Endothelial cell of umbilical vein (primary cell): ENCODE measurements at regions not wholly inside any gene's neighbourhood (a gene's known extent, or its start where the extent isn't known, plus 50 kb on each side); places are given as distances from the start of the nearest gene placed in this dataset.

Experiments used
- BruUV-seq: library from RNA; stranded (reverse); fragments of 400-500 nt; replicated peaks from 2 replicates; lab custom pipeline; 2021; lab: Mats Ljungman, UMichigan
- CTCF ChIA-PET: fragments of 300-600, 350-600 bp; sonication (Branson Sonifier 250); formaldehyde crosslinking; loops from one replicate; lab custom pipeline; 2021; ENCODE audit warnings: antibody characterized with exemption, inconsistent platforms; lab: Charles Lee
- POLR2A ChIA-PET: fragments of 300-600, 350-600 bp; sonication (Branson Sonifier 250); formaldehyde crosslinking; loops from one replicate; lab custom pipeline; 2021; ENCODE audit warnings: antibody characterized with exemption, inconsistent platforms; lab: Charles Lee
- DNase-seq: peaks from one replicate; pipeline ENCODE4 v3.0.0-alpha.2; 2011; ENCODE audit warnings: low read depth, low spot score
- FAIRE-seq: peaks from 2 replicates; lab custom pipeline; 2011; peaks lifted over from hg19 to GRCh38; lab: Jason Lieb, UNC
- H2AFZ ChIP-seq: 2 replicates; pipeline ENCODE4 v1.6.0; 2012; ENCODE audit warnings: low read depth, low read length, control low read depth, inconsistent platforms
- H3K27ac ChIP-seq: 2 replicates; pipeline ENCODE4 v1.5.1; 2011; ENCODE audit warnings: low read depth, mild to moderate bottlenecking, control low read depth, low read length, moderate library complexity; ENCODE audit not compliant: insufficient read depth
- H3K27me3 ChIP-seq, 2 experiments: 2 replicates each; pipeline versions ENCODE4 v1.6.0 to v1.6.1; 2011; ENCODE audit warnings: low read length in 2 of 2, mixed read lengths in 1 of 2; ENCODE audit not compliant: control insufficient read depth in 2 of 2, insufficient read depth in 2 of 2
- H3K36me3 ChIP-seq, 2 experiments: 2 replicates in 1 of 2; 3 replicates in 1 of 2; pipeline ENCODE4 v1.5.1; 2011; ENCODE audit warnings: low read length in 2 of 2, mild to moderate bottlenecking in 1 of 2, moderate library complexity in 1 of 2; ENCODE audit not compliant: control insufficient read depth in 2 of 2, insufficient read depth in 2 of 2; ENCODE audit errors: extremely low read depth in 1 of 2
- H3K4me1 ChIP-seq: 3 replicates; pipeline ENCODE4 v1.5.1; 2011; ENCODE audit warnings: mild to moderate bottlenecking, low read length; ENCODE audit not compliant: control insufficient read depth, insufficient read depth; ENCODE audit errors: extremely low read depth
- H3K4me2 ChIP-seq: 2 replicates; pipeline ENCODE4 v1.6.1; 2011; ENCODE audit warnings: low read length, control low read depth, mixed read lengths; ENCODE audit not compliant: insufficient read depth
- H3K4me3 ChIP-seq, 3 experiments: fragments of 200-600 bp in 1 of 3; sonication (generic), shearing (Covaris generic) in 1 of 3; replicated peaks in 1 of 3; 2 replicates each; pipeline ENCODE4 v1.5.1; 2011 to 2016; ENCODE audit warnings: control low read depth in 3 of 3, low read length in 3 of 3, mild to moderate bottlenecking in 2 of 3, inconsistent platforms in 1 of 3, low read depth in 1 of 3, moderate library complexity in 1 of 3; ENCODE audit not compliant: insufficient read depth in 1 of 3
- H3K79me2 ChIP-seq: 2 replicates; pipeline ENCODE4 v1.6.0; 2012; ENCODE audit warnings: low read length, inconsistent platforms; ENCODE audit not compliant: control insufficient read depth, insufficient read depth
- H3K9ac ChIP-seq: replicated peaks from 2 replicates; pipeline ENCODE3; 2011; ENCODE audit warnings: low read length, control low read depth; ENCODE audit not compliant: insufficient read depth; ENCODE audit errors: extremely low read depth
- H3K9me1 ChIP-seq: replicated peaks from 3 replicates; pipeline ENCODE4 v1.6.0; 2011; ENCODE audit warnings: mild to moderate bottlenecking, low read length; ENCODE audit not compliant: control insufficient read depth, insufficient read depth; ENCODE audit errors: extremely low read depth
- H3K9me3 ChIP-seq: replicated peaks from 2 replicates; pipeline ENCODE4 v1.5.1; 2012; ENCODE audit warnings: low read length, inconsistent platforms; ENCODE audit not compliant: control insufficient read depth, insufficient read depth
- H4K20me1 ChIP-seq: replicated peaks from 2 replicates; pipeline ENCODE3; 2011; ENCODE audit warnings: mild to moderate bottlenecking, low read length; ENCODE audit not compliant: control insufficient read depth, insufficient read depth; ENCODE audit errors: extremely low read depth
- FOS ChIP-seq: IDR thresholded peaks from 2 replicates; pipeline ENCODE4 v1.6.1; 2011; ENCODE audit warnings: mild to moderate bottlenecking, low read length, moderate library complexity, borderline replicate concordance; ENCODE audit not compliant: insufficient read depth
- GATA2 ChIP-seq: IDR thresholded peaks from 2 replicates; pipeline ENCODE4 v1.7.0; 2011; ENCODE audit warnings: low read depth, mild to moderate bottlenecking, moderate library complexity, mixed read lengths, low read length; ENCODE audit not compliant: insufficient read length, insufficient read depth
- JUN ChIP-seq: IDR thresholded peaks from 2 replicates; pipeline ENCODE4 v1.6.1; 2011; ENCODE audit warnings: borderline replicate concordance, low read depth; ENCODE audit not compliant: insufficient read length, insufficient read depth
- MYC ChIP-seq: IDR thresholded peaks from one replicate; pipeline ENCODE4 v1.6.1; 2011; ENCODE audit warnings: mild to moderate bottlenecking, low read depth, low read length
- POLR2AphosphoS5 ChIP-seq: IDR thresholded peaks from 2 replicates; pipeline ENCODE4 v1.6.1; 2012; ENCODE audit warnings: low read depth, mild to moderate bottlenecking, control low read depth, low read length, moderate library complexity; ENCODE audit not compliant: insufficient read depth
- dilution Hi-C: fragments of 300-500 bp; cut with MboI; formaldehyde crosslinking; loops from one replicate; pipeline ENCODE4 v1.15.0; 2019; ENCODE audit warnings: low sequenced_read_pairs; ENCODE audit not compliant: extremely low pct_ligation_motif_present
- intact Hi-C: fragments of 100-400 bp; cut with micrococcal nuclease; formaldehyde crosslinking; loops from one replicate; pipeline ENCODE4 v1.10.0; 2022
- TF ChIP-seq, protein P1 (sequence below): IDR thresholded peaks from 2 replicates; pipeline ENCODE4 v1.6.1; 2011; ENCODE audit not compliant: insufficient read depth, insufficient read length
- TF ChIP-seq, protein P2 (sequence below), 2 donors: IDR thresholded peaks; 1 replicate in 1 of 2; 2 replicates in 1 of 2; pipeline ENCODE4 v1.5.1; 2011; ENCODE audit warnings: low read length in 2 of 2, mild to moderate bottlenecking in 2 of 2, moderate library complexity in 2 of 2, control low read depth in 1 of 2, inconsistent platforms in 1 of 2, low read depth in 1 of 2; ENCODE audit not compliant: insufficient read depth in 1 of 2; ENCODE audit errors: extremely low read depth in 1 of 2

DNA sequence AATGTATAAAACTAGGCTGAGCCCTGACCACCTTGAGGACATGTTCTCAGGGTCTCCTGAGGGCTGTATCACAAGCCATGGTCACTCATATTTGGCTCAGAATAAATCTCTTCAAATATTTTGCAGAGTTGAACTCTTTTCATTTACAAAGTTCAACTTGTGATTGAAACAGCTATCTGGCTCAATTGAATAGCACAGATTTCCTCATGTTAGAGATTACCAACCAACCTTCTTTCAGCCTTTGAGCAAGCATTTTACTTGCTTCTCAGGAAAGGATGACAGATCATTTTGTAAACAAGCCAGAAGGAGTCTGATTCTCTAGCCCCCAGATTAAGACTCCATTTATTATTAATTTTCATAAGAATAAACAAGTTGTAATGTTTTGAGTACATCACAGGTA is 111.0 kb upstream of the DOK5 start:
- Histone ChIP-seq H3K27ac (no peak overlapping the region), H3K27me3 (no peaks in the 10 kb centered on the region), H3K4me2 (no peak overlapping the region), H3K4me3 (no peak overlapping the region), H3K9me1 (no peaks in the 10 kb centered on the region), H3K36me3 (no peaks in the 10 kb centered on the region), H4K20me1 (no peaks in the 10 kb centered on the region), H3K9me3 (no peaks in the 10 kb centered on the region), H3K79me2 (no peaks in the 10 kb centered on the region), H2AFZ (no peak overlapping the region), H3K9ac (no peak overlapping the region), H3K4me1 (no peaks in the 10 kb centered on the region)
- CTCF ChIA-PET = no interaction called here
- TF ChIP-seq GATA2 (no peak), JUN (no peak)
- TF ChIP-seq, protein P1, sequence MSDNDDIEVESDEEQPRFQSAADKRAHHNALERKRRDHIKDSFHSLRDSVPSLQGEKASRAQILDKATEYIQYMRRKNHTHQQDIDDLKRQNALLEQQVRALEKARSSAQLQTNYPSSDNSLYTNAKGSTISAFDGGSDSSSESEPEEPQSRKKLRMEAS = no peak
- BruUV-seq = no TSS peak
- POLR2A ChIA-PET = no interaction called here
- FAIRE-seq = no peak
- intact Hi-C loops = no loop called here
- dilution Hi-C loops = no loop called here
- no peak for DNase-seq

DNA sequence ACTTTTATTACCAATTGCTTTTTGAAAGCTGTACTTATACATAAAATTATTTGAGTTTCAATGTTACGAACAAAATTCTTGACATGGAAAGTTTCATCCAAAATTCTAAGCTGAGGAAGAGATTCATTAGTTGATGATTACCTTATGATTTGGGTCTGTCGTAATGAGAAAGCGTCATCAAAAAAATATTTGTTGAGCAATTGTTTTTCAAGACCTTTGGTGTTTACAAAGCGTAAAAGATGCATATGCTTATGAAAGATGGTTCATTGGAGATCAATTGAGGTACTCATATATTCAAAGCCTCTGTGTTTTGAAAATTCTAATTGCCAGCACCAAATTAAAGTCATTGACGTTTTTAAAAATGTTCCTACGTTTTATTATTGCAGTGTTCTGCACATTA is 110.5 kb upstream of the DOK5 start:
- Histone ChIP-seq H3K9me1 (no peaks in the 10 kb centered on the region), H3K27me3 (no peaks in the 10 kb centered on the region), H3K9ac (no peak overlapping the region), H3K4me1 (no peaks in the 10 kb centered on the region), H3K9me3 (no peaks in the 10 kb centered on the region), H3K4me3 (no peak overlapping the region), H2AFZ (no peak overlapping the region), H3K4me2 (no peak overlapping the region), H3K27ac (no peak overlapping the region), H3K79me2 (no peaks in the 10 kb centered on the region), H4K20me1 (no peaks in the 10 kb centered on the region), H3K36me3 (no peaks in the 10 kb centered on the region)
- intact Hi-C loops = no loop called here
- FAIRE-seq (no peak), DNase-seq (no peak)
- dilution Hi-C loops = no loop called here
- TF ChIP-seq, protein P2, sequence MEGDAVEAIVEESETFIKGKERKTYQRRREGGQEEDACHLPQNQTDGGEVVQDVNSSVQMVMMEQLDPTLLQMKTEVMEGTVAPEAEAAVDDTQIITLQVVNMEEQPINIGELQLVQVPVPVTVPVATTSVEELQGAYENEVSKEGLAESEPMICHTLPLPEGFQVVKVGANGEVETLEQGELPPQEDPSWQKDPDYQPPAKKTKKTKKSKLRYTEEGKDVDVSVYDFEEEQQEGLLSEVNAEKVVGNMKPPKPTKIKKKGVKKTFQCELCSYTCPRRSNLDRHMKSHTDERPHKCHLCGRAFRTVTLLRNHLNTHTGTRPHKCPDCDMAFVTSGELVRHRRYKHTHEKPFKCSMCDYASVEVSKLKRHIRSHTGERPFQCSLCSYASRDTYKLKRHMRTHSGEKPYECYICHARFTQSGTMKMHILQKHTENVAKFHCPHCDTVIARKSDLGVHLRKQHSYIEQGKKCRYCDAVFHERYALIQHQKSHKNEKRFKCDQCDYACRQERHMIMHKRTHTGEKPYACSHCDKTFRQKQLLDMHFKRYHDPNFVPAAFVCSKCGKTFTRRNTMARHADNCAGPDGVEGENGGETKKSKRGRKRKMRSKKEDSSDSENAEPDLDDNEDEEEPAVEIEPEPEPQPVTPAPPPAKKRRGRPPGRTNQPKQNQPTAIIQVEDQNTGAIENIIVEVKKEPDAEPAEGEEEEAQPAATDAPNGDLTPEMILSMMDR (IDR thresholded peaks at IDR 0.05; ENCODE audit: extremely low read depth in 1 of 2, insufficient read depth in 1 of 2, low read depth in 1 of 2, low read length in 2 of 2) = no peak
- TF ChIP-seq GATA2 (no peak), POLR2AphosphoS5 (no peak), MYC (no peak), FOS (no peak), JUN (no peak)
- TF ChIP-seq, protein P1 = no peak
- BruUV-seq = no TSS peak
- ChIA-PET CTCF (no interaction called here), POLR2A (no interaction called here)
